Neutrophil (primary cell): ENCODE measurements at regions not wholly inside any gene's neighbourhood (a gene's known extent, or its start where the extent isn't known, plus 50 kb on each side); places are given as distances from the start of the nearest gene placed in this dataset.

Experiments
- H3K27ac ChIP-seq: fragments of 200-600 bp; sonication (generic); 2 replicates; pipeline ENCODE4 v1.5.1; 2016; ENCODE audit warnings: mild to moderate bottlenecking, moderate library complexity
- H3K27me3 ChIP-seq: fragments of 200-600 bp; sonication (generic); 2 replicates; pipeline ENCODE4 v1.6.0; 2016; ENCODE audit warnings: mild to moderate bottlenecking
- H3K36me3 ChIP-seq: fragments of 200-600 bp; sonication (generic); 2 replicates; pipeline ENCODE4 v1.5.1; 2017
- H3K4me1 ChIP-seq, 2 experiments: fragments of 200-600 bp in 1 of 2; sonication (generic) in 1 of 2; 1 replicate in 1 of 2; 2 replicates in 1 of 2; pipeline versions ENCODE4 v1.5.1 to v1.6.1; 2013 to 2016; ENCODE audit warnings: low read depth in 1 of 2, low read length in 1 of 2, mild to moderate bottlenecking in 1 of 2, moderate library complexity in 1 of 2; ENCODE audit not compliant: control insufficient read depth in 1 of 2, insufficient read depth in 1 of 2
- H3K4me3 ChIP-seq, 2 experiments: fragments of 200-600 bp in 1 of 2; sonication (generic) in 1 of 2; 1 replicate in 1 of 2; 2 replicates in 1 of 2; pipeline ENCODE4 v1.5.1; 2013 to 2016; ENCODE audit warnings: low read depth in 1 of 2, low read length in 1 of 2, mild to moderate bottlenecking in 1 of 2, moderate library complexity in 1 of 2
- H3K9me3 ChIP-seq: fragments of 200-600 bp; sonication (generic); 2 replicates; pipeline ENCODE4 v1.5.1; 2016
- CTCF ChIP-seq: fragments of 200-600 bp; sonication (generic); IDR thresholded peaks from 2 replicates; pipeline ENCODE4 v1.5.1; 2016; ENCODE audit warnings: antibody characterized with exemption

- Histone ChIP-seq H3K27ac (no peak overlapping the region), H3K4me1 (no peaks in the 10 kb centered on the region), H3K4me3 (no peak overlapping the region), H3K36me3 (no peaks in the 10 kb centered on the region), H3K9me3 (no peaks in the 10 kb centered on the region), H3K27me3 (no peaks in the 10 kb centered on the region)
- TF ChIP-seq CTCF = no peak
These were observed 137.9 kb downstream of the BACH1 start for GRCh38 chr21:29436650-29437049.

GRCh38 chr21:29441651-29442050 is 142.9 kb downstream of the BACH1 start:
- no peaks in the 10 kb centered on the region for H3K27me3 ChIP-seq
- TF ChIP-seq CTCF = no peak
- no peaks in the 10 kb centered on the region for H3K36me3 ChIP-seq
- H3K4me1 ChIP-seq = no peaks in the 10 kb centered on the region
- no peak overlapping the region for H3K4me3 ChIP-seq
- H3K27ac ChIP-seq = no peak overlapping the region
- H3K9me3 ChIP-seq = no peaks in the 10 kb centered on the region

GRCh38 chr21:29443411-29444010 is 144.8 kb downstream of the BACH1 start:
- H3K27ac ChIP-seq = no peak overlapping the region
- no peaks in the 10 kb centered on the region for H3K36me3 ChIP-seq
- no peaks in the 10 kb centered on the region for H3K27me3 ChIP-seq
- no peak for TF ChIP-seq CTCF
- no peaks in the 10 kb centered on the region for H3K9me3 ChIP-seq
- H3K4me3 ChIP-seq = no peak overlapping the region
- no peaks in the 10 kb centered on the region for H3K4me1 ChIP-seq

- no peak for TF ChIP-seq CTCF
- H3K4me3 ChIP-seq = no peak overlapping the region
- no peaks in the 10 kb centered on the region for H3K27me3 ChIP-seq
- H3K36me3 ChIP-seq = no peaks in the 10 kb centered on the region
- no peak overlapping the region for H3K27ac ChIP-seq
- H3K4me1 ChIP-seq = no peaks in the 10 kb centered on the region
- peaks cover 5% of the 10 kb centered on the region for H3K9me3 ChIP-seq
These were observed 150.0 kb downstream of the BACH1 start for GRCh38 chr21:29448766-29449165.

GRCh38 chr21:29449306-29449950 is 150.7 kb downstream of the BACH1 start:
- TF ChIP-seq CTCF = no peak
- no peaks in the 10 kb centered on the region for H3K4me1 ChIP-seq
- no peak overlapping the region for H3K4me3 ChIP-seq
- peaks cover 5% of the 10 kb centered on the region for H3K9me3 ChIP-seq
- no peak overlapping the region for H3K27ac ChIP-seq
- no peaks in the 10 kb centered on the region for H3K36me3 ChIP-seq
- no peaks in the 10 kb centered on the region for H3K27me3 ChIP-seq
